ENCODE measurements at regions not wholly inside any gene's neighbourhood (a gene's known extent, or its start where the extent isn't known, plus 50 kb on each side); places are given as distances from the start of the nearest gene placed in this dataset. TPM values are rescaled to one million over a fixed set of nuclear protein-coding genes. Genes with fewer than 3 reads are reported as not detected.

- H3K4me3 ChIP-seq (ENCODE audit: low read depth, low read length) = no peak overlapping the region
- CTCF ChIA-PET = interaction anchor here (0.9 kb wide), 1 partner anchor 27 kb away, joined by 3 read pairs; no protein-coding TSS in a partner anchor
- POLR2A ChIA-PET = no interaction called here
- no peaks in the 10 kb centered on the region for H3K9me3 ChIP-seq (ENCODE audit: control insufficient read depth, insufficient read depth, low read length)
- no peaks in the 10 kb centered on the region for H3K27me3 ChIP-seq (ENCODE audit: control insufficient read depth, insufficient read depth, low read length)
- no peak for TF ChIP-seq CTCF (IDR thresholded peaks at IDR 0.05; ENCODE audit: low read depth, low read length)
- DNase-seq (ENCODE audit: low read depth, low spot score) = no peak
- H3K27ac ChIP-seq (ENCODE audit: low read depth, low read length) = no peak overlapping the region
Observed at GRCh38 chr20:54708229-54708628, 232.8 kb downstream of the DOK5 start.

- no peak for DNase-seq (ENCODE audit: low read depth, low spot score)
- Histone ChIP-seq H3K27ac (ENCODE audit: low read depth, low read length) (no peak overlapping the region), H3K4me3 (ENCODE audit: low read depth, low read length) (no peak overlapping the region), H3K9me3 (ENCODE audit: control insufficient read depth, insufficient read depth, low read length) (no peaks in the 10 kb centered on the region), H3K27me3 (ENCODE audit: control insufficient read depth, insufficient read depth, low read length) (no peaks in the 10 kb centered on the region)
- POLR2A ChIA-PET = no interaction called here
- CTCF ChIA-PET = no interaction called here
- no peak for TF ChIP-seq CTCF (IDR thresholded peaks at IDR 0.05; ENCODE audit: low read depth, low read length)
Observed at GRCh38 chr20:54707801-54708200, 232.4 kb downstream of the DOK5 start.

DNA sequence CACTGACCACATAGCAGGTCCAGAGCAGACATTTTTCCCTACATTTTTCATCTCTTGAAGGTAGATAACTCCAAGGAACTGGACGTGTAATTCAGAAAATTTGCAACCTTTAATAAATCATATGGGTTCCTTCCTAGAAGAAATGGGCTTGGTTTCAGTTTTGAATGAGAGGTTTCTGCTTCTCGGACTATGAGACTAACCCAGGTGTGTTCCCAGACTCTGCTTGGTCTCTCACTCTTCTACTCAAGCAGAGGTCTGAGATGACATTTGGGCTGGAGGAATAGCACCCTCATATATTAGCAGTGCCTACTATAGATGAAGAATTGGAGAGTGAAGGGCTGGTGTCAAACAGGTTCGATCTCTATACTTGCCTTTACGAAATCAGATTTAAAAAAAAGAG lies 231.2 kb downstream of the DOK5 start:
- H3K27ac ChIP-seq (ENCODE audit: low read depth, low read length) = no peak overlapping the region
- no peak for TF ChIP-seq CTCF (IDR thresholded peaks at IDR 0.05; ENCODE audit: low read depth, low read length)
- no peaks in the 10 kb centered on the region for H3K27me3 ChIP-seq (ENCODE audit: control insufficient read depth, insufficient read depth, low read length)
- H3K4me3 ChIP-seq (ENCODE audit: low read depth, low read length) = no peak overlapping the region
- POLR2A ChIA-PET = no interaction called here
- CTCF ChIA-PET = no interaction called here
- no peaks in the 10 kb centered on the region for H3K9me3 ChIP-seq (ENCODE audit: control insufficient read depth, insufficient read depth, low read length)
- DNase-seq (ENCODE audit: low read depth, low spot score) = no peak

DNA sequence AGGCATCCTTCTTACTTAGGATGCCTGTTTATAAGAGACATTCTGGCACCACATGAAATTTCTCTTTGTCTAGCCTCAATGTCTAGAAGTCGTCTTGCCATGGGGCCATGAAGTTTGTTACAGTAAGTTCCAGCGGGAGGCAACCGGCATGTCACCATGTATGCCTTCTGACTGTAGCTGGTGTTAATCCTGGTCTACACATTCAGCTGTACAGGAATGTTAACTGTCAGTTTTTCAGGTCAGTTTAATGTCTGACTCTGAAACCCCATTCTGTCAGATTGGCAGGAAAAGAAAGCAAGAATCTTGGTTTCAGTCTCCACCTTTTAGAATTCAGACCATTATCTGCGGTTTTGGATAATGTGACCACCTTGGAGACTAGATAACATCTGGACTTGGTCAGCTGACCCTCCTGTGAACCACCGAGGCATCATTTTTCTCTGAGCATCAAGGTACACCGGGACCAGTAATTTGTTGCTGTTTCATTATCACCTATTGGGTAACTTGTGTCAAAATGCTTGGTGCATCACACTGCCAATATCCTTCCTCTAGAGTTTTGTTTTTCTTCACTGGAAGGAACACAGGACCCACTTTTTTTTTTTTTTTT lies 228.7 kb downstream of the DOK5 start:
- no peak for DNase-seq (ENCODE audit: low read depth, low spot score)
- POLR2A ChIA-PET = no interaction called here
- no peak for TF ChIP-seq CTCF (IDR thresholded peaks at IDR 0.05; ENCODE audit: low read depth, low read length)
- CTCF ChIA-PET = no interaction called here
- Histone ChIP-seq H3K27me3 (ENCODE audit: control insufficient read depth, insufficient read depth, low read length) (no peaks in the 10 kb centered on the region), H3K27ac (ENCODE audit: low read depth, low read length) (no peak overlapping the region), H3K4me3 (ENCODE audit: low read depth, low read length) (no peak overlapping the region), H3K9me3 (ENCODE audit: control insufficient read depth, insufficient read depth, low read length) (no peaks in the 10 kb centered on the region)

Small RNA genes in the stretch of these regions (small RNA-seq; reads per million reads assigned to genes)
- gene RNU4ATAC7P (ENCODE audit: insufficient read length, low read depth) = not detected

All from AG04450 (cell line).